Natural killer cell (primary cell): ENCODE measurements at regions not wholly inside any gene's neighbourhood (a gene's known extent, or its start where the extent isn't known, plus 50 kb on each side); places are given as distances from the start of the nearest gene placed in this dataset.

Experiments
- ATAC-seq, 3 donors: fragments of 150-1000 bp in 2 of 3; fragments of 200-7000 bp in 1 of 3; cut with Tn5 transposase; 1 replicate in 1 of 3; 2 replicates in 2 of 3; pipeline ENCODE4 v1.10.0; 2021; ENCODE audit warnings: mild to moderate bottlenecking in 2 of 3, moderate library complexity in 2 of 3
- DNase-seq, 2 donors: peaks; one replicate each; pipeline versions ENCODE4 v3.0.0 to v3.0.0-alpha.2; 2013 to 2021; ENCODE audit warnings: mixed read lengths in 1 of 2
- H3K27ac ChIP-seq: one replicate; pipeline ENCODE4 v1.5.1; 2013; ENCODE audit warnings: mild to moderate bottlenecking, low read length
- H3K27me3 ChIP-seq: one replicate; pipeline ENCODE4 v1.6.1; 2013; ENCODE audit warnings: low read length; ENCODE audit not compliant: control insufficient read depth, insufficient read depth
- H3K36me3 ChIP-seq: one replicate; pipeline ENCODE4 v1.6.1; 2013; ENCODE audit warnings: low read length; ENCODE audit not compliant: control insufficient read depth, insufficient read depth
- H3K4me1 ChIP-seq: one replicate; pipeline ENCODE4 v1.6.1; 2013; ENCODE audit warnings: low read length; ENCODE audit not compliant: control insufficient read depth, insufficient read depth
- H3K4me3 ChIP-seq: one replicate; pipeline ENCODE4 v1.5.1; 2013; ENCODE audit warnings: low read length
- H3K9me3 ChIP-seq: one replicate; pipeline ENCODE4 v1.6.1; 2013; ENCODE audit warnings: low read length; ENCODE audit not compliant: control insufficient read depth, insufficient read depth
- H3K27ac Mint-ChIP-seq, 2 donors: one replicate each; pipeline ENCODE4 v1.8.0; 2022; ENCODE audit warnings: mild to moderate bottlenecking in 2 of 2, mixed read lengths in 2 of 2, moderate library complexity in 1 of 2
- H3K27me3 Mint-ChIP-seq, 2 donors: one replicate each; pipeline ENCODE4 v1.8.0; 2022; ENCODE audit warnings: low read depth in 2 of 2, mixed read lengths in 2 of 2
- H3K36me3 Mint-ChIP-seq: one replicate; pipeline ENCODE4 v1.8.0; 2022; ENCODE audit warnings: mixed read lengths
- H3K4me1 Mint-ChIP-seq, 2 donors: one replicate each; pipeline ENCODE4 v1.8.0; 2022; ENCODE audit warnings: mixed read lengths in 2 of 2
- H3K4me3 Mint-ChIP-seq: one replicate; pipeline ENCODE4 v1.8.0; 2022; ENCODE audit warnings: mild to moderate bottlenecking, moderate library complexity, mixed read lengths
- H3K9me3 Mint-ChIP-seq, 2 donors: one replicate each; pipeline ENCODE4 v1.8.0; 2022; ENCODE audit warnings: mixed read lengths in 2 of 2
- CTCF ChIP-seq: fragments of 200-600 bp; IDR thresholded peaks from one replicate; pipeline ENCODE4 v1.8.0; 2022; ENCODE audit warnings: antibody characterized with exemption
- WGBS: methylation state at CpG from one replicate; pipeline ENCODE4 v1.1.7; 2013; ENCODE audit warnings: missing lambda C conversion rate; ENCODE audit not compliant: insufficient coverage; 5-methylcytosine and 5-hydroxymethylcytosine counted together
- intact Hi-C: fragments of 100-400 bp; cut with micrococcal nuclease; formaldehyde crosslinking; loops from one replicate; pipeline ENCODE4 v1.14.2; 2022

GRCh38 chr5:3010953-3011763, 259.7 kb upstream of the IRX2 start:
- 87% methylated on average over 9 of the region's 9 CpGs for WGBS
- H3K4me1 Mint-ChIP-seq, result no peaks in the 10 kb centered on the region
- intact Hi-C loops, result no loop called here
- TF ChIP-seq CTCF, result no peak
- H3K36me3 Mint-ChIP-seq, result no peaks in the 10 kb centered on the region
- no peak overlapping the region for H3K27ac ChIP-seq
- H3K36me3 ChIP-seq, result no peaks in the 10 kb centered on the region
- DNase-seq, result no peak
- peaks cover 3% of the 10 kb centered on the region in 2 donors for H3K9me3 Mint-ChIP-seq
- no peaks in the 10 kb centered on the region for H3K27me3 ChIP-seq
- H3K27me3 Mint-ChIP-seq, result no peaks in the 10 kb centered on the region
- no peak overlapping the region for H3K4me3 ChIP-seq
- peaks cover 4% of the 10 kb centered on the region for H3K9me3 ChIP-seq
- H3K27ac Mint-ChIP-seq, result no peak overlapping the region
- no peak overlapping the region for H3K4me3 Mint-ChIP-seq
- ATAC-seq, result no peak
- H3K4me1 ChIP-seq, result no peaks in the 10 kb centered on the region

- no peaks in the 10 kb centered on the region for H3K27me3 ChIP-seq
- intact Hi-C loops, result no loop called here
- no peak for ATAC-seq
- WGBS, result 69% methylated on average over 8 of the region's 9 CpGs
- no peaks in the 10 kb centered on the region for H3K36me3 ChIP-seq
- no peaks in the 10 kb centered on the region for H3K4me1 Mint-ChIP-seq
- peaks cover 3% of the 10 kb centered on the region in 2 donors for H3K9me3 Mint-ChIP-seq
- no peak for DNase-seq
- no peak overlapping the region for H3K27ac Mint-ChIP-seq
- H3K4me1 ChIP-seq, result no peaks in the 10 kb centered on the region
- peaks cover 4% of the 10 kb centered on the region for H3K9me3 ChIP-seq
- no peak overlapping the region for H3K4me3 ChIP-seq
- H3K27ac ChIP-seq, result no peak overlapping the region
- H3K36me3 Mint-ChIP-seq, result no peaks in the 10 kb centered on the region
- no peaks in the 10 kb centered on the region for H3K27me3 Mint-ChIP-seq
- no peak overlapping the region for H3K4me3 Mint-ChIP-seq
- TF ChIP-seq CTCF, result no peak
Measured at GRCh38 chr5:3010301-3010952, 258.9 kb upstream of the IRX2 start.

GRCh38 chr5:3009605-3010004, 258.1 kb upstream of the IRX2 start:
- H3K36me3 Mint-ChIP-seq, result no peaks in the 10 kb centered on the region
- no peaks in the 10 kb centered on the region for H3K4me1 ChIP-seq
- WGBS, result 71% methylated on average over 6 of the region's 6 CpGs
- no peaks in the 10 kb centered on the region for H3K36me3 ChIP-seq
- H3K4me3 Mint-ChIP-seq, result no peak overlapping the region
- no peaks in the 10 kb centered on the region for H3K27me3 Mint-ChIP-seq
- no peak overlapping the region for H3K27ac Mint-ChIP-seq
- TF ChIP-seq CTCF, result no peak
- H3K4me3 ChIP-seq, result no peak overlapping the region
- ATAC-seq (no peak), DNase-seq (no peak)
- H3K4me1 Mint-ChIP-seq, result no peaks in the 10 kb centered on the region
- no peaks in the 10 kb centered on the region for H3K27me3 ChIP-seq
- no peak overlapping the region for H3K27ac ChIP-seq
- H3K9me3 ChIP-seq, result peaks cover 4% of the 10 kb centered on the region
- peaks cover 3 to 6% of the 10 kb centered on the region in 2 donors for H3K9me3 Mint-ChIP-seq
- intact Hi-C loops, result no loop called here
